ENCODE measurements at regions not wholly inside any gene's neighbourhood (a gene's known extent, or its start where the extent isn't known, plus 50 kb on each side); places are given as distances from the start of the nearest gene placed in this dataset.
"Not testable (repeated sequence)": the region's sequence is repeated elsewhere in the genome, so short reads cannot be mapped to it uniquely, and the experiment has no call there.

DNA sequence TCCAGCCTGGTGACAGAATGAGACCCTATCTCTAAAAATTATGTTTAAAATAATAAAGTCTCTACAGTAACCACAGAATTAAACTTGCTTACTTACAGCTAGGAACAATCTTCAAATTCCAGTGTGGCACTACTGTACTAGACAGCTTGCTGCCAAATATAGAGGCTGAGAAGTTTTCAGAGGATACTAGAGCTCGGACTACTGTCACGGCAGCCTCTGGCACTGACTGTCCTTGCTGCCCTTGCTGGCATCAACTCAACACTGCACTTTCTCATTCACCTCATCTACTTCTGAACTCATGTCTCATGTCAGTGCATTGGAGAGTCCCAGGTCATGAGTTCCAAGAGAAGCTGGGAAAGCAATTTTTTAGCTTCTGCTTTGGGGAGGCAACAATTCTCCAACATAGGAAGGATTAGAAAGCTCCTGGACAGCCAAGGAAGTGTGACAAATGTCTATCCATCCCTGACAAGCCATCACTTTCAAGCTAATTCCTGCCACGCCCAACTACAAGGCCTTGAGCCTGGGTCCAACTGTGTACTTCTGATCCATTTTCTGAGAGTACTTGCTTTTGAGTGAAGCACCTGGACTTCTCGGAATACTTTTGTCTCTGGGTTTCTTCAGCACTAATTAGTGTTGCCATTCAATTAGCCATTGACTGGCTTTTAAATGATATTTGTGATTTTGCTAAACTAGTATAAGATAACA lies 98.6 kb upstream of the NR3C2 start:
- no peaks in the 10 kb centered on the region for H3K27me3 ChIP-seq (ENCODE audit: low read length)
- H3K4me1 ChIP-seq (ENCODE audit: insufficient read depth, low read length), result 0 out of 2 replicates have a peak, but pooled peaks cover 10% of the 10 kb centered on the region
- no peak overlapping the region for H2AFZ ChIP-seq (ENCODE audit: low read length)
- H3K9ac ChIP-seq (ENCODE audit: low read length), result no peak overlapping the region
- no peak overlapping the region for H3K4me3 ChIP-seq (ENCODE audit: low read length)
- no peak for ATAC-seq
- H3K4me2 ChIP-seq (ENCODE audit: low read length), result no peak overlapping the region
- no peaks in the 10 kb centered on the region for H3K36me3 ChIP-seq (ENCODE audit: low read depth, low read length)
- H3K79me2 ChIP-seq (ENCODE audit: low read length), result no peaks in the 10 kb centered on the region
- no TSS peak for BruUV-seq (replicated peaks)
- no peak for TF ChIP-seq EZH2phosphoT487 (IDR thresholded peaks at IDR 0.05; ENCODE audit: borderline replicate concordance, low read length)
- TF ChIP-seq EZH2 (IDR thresholded peaks at IDR 0.05; ENCODE audit: low read length, unreplicated experiment), result no peak
- TF ChIP-seq, protein P1, sequence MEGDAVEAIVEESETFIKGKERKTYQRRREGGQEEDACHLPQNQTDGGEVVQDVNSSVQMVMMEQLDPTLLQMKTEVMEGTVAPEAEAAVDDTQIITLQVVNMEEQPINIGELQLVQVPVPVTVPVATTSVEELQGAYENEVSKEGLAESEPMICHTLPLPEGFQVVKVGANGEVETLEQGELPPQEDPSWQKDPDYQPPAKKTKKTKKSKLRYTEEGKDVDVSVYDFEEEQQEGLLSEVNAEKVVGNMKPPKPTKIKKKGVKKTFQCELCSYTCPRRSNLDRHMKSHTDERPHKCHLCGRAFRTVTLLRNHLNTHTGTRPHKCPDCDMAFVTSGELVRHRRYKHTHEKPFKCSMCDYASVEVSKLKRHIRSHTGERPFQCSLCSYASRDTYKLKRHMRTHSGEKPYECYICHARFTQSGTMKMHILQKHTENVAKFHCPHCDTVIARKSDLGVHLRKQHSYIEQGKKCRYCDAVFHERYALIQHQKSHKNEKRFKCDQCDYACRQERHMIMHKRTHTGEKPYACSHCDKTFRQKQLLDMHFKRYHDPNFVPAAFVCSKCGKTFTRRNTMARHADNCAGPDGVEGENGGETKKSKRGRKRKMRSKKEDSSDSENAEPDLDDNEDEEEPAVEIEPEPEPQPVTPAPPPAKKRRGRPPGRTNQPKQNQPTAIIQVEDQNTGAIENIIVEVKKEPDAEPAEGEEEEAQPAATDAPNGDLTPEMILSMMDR (conservative IDR thresholded peaks at IDR 0.05; ENCODE audit: low read depth, low read length), result no peak
- DNase-seq, result no peak
- H3F3A ChIP-seq (ENCODE audit: low read length, unreplicated experiment), result no peaks in the 10 kb centered on the region
- intact Hi-C loops (cut with micrococcal nuclease), result no loop called here
- no peak overlapping the region for H3K27ac ChIP-seq (ENCODE audit: low read length)
- H3K9me3 ChIP-seq (ENCODE audit: low read length), result no peaks in the 10 kb centered on the region
- no peaks in the 10 kb centered on the region for H3K9me2 ChIP-seq (replicated peaks; ENCODE audit: low read length)
- POLR2A ChIA-PET (ENCODE audit: unreplicated experiment), result no interaction called here
- CTCF ChIA-PET, result no interaction called here
- no peaks in the 10 kb centered on the region for H4K20me1 ChIP-seq (ENCODE audit: low read length)

DNA sequence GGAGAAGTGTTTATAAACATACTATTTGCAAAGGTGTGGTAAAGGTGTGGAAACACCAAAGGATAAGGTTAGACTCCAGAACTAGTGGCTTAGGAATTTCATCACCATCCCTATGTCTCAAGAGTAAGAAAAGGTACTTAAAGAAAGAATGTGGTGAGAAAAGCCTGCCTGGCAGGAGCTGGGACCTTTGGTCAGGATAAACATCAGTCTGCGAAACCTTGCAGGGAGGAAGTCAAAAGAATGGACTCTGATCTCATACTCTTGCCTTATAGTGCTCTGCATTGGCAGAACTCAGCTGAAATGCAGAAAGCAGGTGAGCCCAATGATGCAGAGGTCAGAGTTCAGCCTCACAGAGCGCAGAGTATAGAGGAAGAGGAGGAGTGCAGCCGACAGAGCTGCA lies 97.2 kb upstream of the NR3C2 start:
- no peaks in the 10 kb centered on the region for H3K27me3 ChIP-seq (ENCODE audit: low read length)
- H3K79me2 ChIP-seq (ENCODE audit: low read length), result no peaks in the 10 kb centered on the region
- 0 out of 2 replicates have a peak, but pooled peaks cover 10% of the 10 kb centered on the region for H3K4me1 ChIP-seq (ENCODE audit: insufficient read depth, low read length)
- DNase-seq (peak; percentile 2), ATAC-seq (no peak)
- ChIA-PET POLR2A (ENCODE audit: unreplicated experiment) (no interaction called here), CTCF (no interaction called here)
- no peaks in the 10 kb centered on the region for H4K20me1 ChIP-seq (ENCODE audit: low read length)
- BruUV-seq (replicated peaks), result no TSS peak
- H3K9me3 ChIP-seq (ENCODE audit: low read length), result no peaks in the 10 kb centered on the region
- no peak overlapping the region for H3K4me2 ChIP-seq (ENCODE audit: low read length)
- H3K27ac ChIP-seq (ENCODE audit: low read length), result no peak overlapping the region
- no peaks in the 10 kb centered on the region for H3K9me2 ChIP-seq (replicated peaks; ENCODE audit: low read length)
- H3F3A ChIP-seq (ENCODE audit: low read length, unreplicated experiment), result no peaks in the 10 kb centered on the region
- no peaks in the 10 kb centered on the region for H3K36me3 ChIP-seq (ENCODE audit: low read depth, low read length)
- TF ChIP-seq EZH2 (IDR thresholded peaks at IDR 0.05; ENCODE audit: low read length, unreplicated experiment) (no peak), EZH2phosphoT487 (IDR thresholded peaks at IDR 0.05; ENCODE audit: borderline replicate concordance, low read length) (no peak)
- TF ChIP-seq, protein P1 (conservative IDR thresholded peaks at IDR 0.05; ENCODE audit: low read depth, low read length), result no peak
- H3K4me3 ChIP-seq (ENCODE audit: low read length), result no peak overlapping the region
- intact Hi-C loops (cut with micrococcal nuclease), result no loop called here
- H2AFZ ChIP-seq (ENCODE audit: low read length), result no peak overlapping the region
- no peak overlapping the region for H3K9ac ChIP-seq (ENCODE audit: low read length)

DNA sequence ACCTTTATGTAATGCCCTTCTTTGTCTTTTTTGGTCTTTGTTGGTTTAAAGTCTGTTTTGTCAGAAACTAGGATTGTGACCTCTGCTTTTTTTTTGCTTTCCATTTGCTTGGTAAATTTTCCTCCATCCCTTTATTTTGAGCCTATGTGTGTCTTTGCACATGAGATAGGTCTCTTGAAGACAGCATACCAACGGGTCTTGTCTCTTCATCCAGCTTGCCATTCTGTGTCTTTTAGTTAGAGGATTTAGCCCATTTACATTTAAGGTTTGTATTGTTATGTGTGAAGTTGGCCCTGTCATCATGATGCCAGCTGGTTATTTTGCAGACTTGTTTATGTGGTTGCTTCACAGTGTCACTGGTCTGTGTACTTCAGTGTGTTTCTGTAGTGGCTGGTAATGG lies 91.6 kb upstream of the NR3C2 start:
- BruUV-seq (replicated peaks); H4K20me1 ChIP-seq (ENCODE audit: low read length); CTCF ChIA-PET; H3K9me2 ChIP-seq (replicated peaks; ENCODE audit: low read length); H3K27me3 ChIP-seq (ENCODE audit: low read length); H3K36me3 ChIP-seq (ENCODE audit: low read depth, low read length); H3K9ac ChIP-seq (ENCODE audit: low read length); H2AFZ ChIP-seq (ENCODE audit: low read length); H3K4me2 ChIP-seq (ENCODE audit: low read length); H3F3A ChIP-seq (ENCODE audit: low read length, unreplicated experiment); H3K4me3 ChIP-seq (ENCODE audit: low read length); H3K9me3 ChIP-seq (ENCODE audit: low read length); H3K4me1 ChIP-seq (ENCODE audit: insufficient read depth, low read length); intact Hi-C loops (cut with micrococcal nuclease); DNase-seq; POLR2A ChIA-PET (ENCODE audit: unreplicated experiment); ATAC-seq; H3K79me2 ChIP-seq (ENCODE audit: low read length); H3K27ac ChIP-seq (ENCODE audit: low read length): not testable (repeated sequence)

All from PC-3 (cell line).